ENCODE measurements at regions not wholly inside any gene's neighbourhood (a gene's known extent, or its start where the extent isn't known, plus 50 kb on each side); places are given as distances from the start of the nearest gene placed in this dataset.

DNA sequence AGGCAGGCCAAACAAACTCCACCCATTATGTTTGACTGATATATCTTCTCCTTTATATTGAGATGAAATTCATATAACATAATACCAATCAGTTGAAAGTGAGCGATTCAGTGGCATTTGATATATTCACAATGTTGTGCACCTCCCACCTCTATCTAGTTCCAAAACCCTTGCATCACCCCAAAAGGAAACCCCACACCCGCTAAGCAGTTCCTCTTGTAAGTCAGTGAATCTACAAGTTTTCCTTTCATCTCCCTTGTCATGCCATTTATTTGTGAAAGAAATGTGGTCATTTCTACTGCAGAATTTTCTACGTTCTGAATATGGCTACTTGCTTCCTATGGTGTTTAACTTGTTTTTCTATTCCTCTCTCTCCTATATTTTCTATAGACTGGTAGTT, 99.4 kb upstream of the PTPN3 start:
- TF ChIP-seq POLR2A (IDR thresholded peaks at IDR 0.05) = no peak
- TF ChIP-seq CTCF (IDR thresholded peaks at IDR 0.05) = no peak
